ENCODE measurements at regions not wholly inside any gene's neighbourhood (a gene's known extent, or its start where the extent isn't known, plus 50 kb on each side); places are given as distances from the start of the nearest gene placed in this dataset.

- WGBS = 89% methylated on average over 2 of the region's 3 CpGs
- Histone ChIP-seq H2BK12ac (ENCODE audit: low read length in 2 of 2) (no peak overlapping the region), H2AFZ (ENCODE audit: low read depth, low read length) (no peak overlapping the region), H3K27me3 (ENCODE audit: control insufficient read depth in 1 of 2, insufficient read depth in 1 of 2, low read length in 2 of 2) (peaks cover 0 to 4% of the 10 kb centered on the region in 2 experiments), H3K36me3 (ENCODE audit: control insufficient read depth in 1 of 2, insufficient read depth in 2 of 2, low read depth in 1 of 2, low read length in 2 of 2) (no peaks in the 10 kb centered on the region), H3K23ac (ENCODE audit: low read length in 2 of 2) (no peak overlapping the region), H3K4me1 (ENCODE audit: control insufficient read depth, insufficient read depth, low read depth, low read length) (no peaks in the 10 kb centered on the region), H3K14ac (ENCODE audit: low read length in 2 of 2) (no peak overlapping the region), H3K9me3 (ENCODE audit: control insufficient read depth, low read length) (peaks cover 6% of the 10 kb centered on the region), H2BK5ac (ENCODE audit: low read depth, low read length, poor library complexity, severe bottlenecking) (no peak overlapping the region), H3K27ac (ENCODE audit: low read length, poor library complexity, severe bottlenecking) (no peak overlapping the region), H3K79me1 (replicated peaks; ENCODE audit: low read length, poor library complexity, severe bottlenecking) (no peaks in the 10 kb centered on the region), H3K9ac (ENCODE audit: low read length) (no peak overlapping the region), H4K8ac (ENCODE audit: low read length) (no peak overlapping the region), H2BK15ac (ENCODE audit: low read depth, poor library complexity, severe bottlenecking) (no peak overlapping the region), H2BK120ac (ENCODE audit: low read depth, low read length) (no peak overlapping the region), H3K4me2 (ENCODE audit: low read length, poor library complexity, severe bottlenecking) (no peak overlapping the region), H2AK5ac (ENCODE audit: low read length, severe bottlenecking) (no peak overlapping the region), H3K18ac (ENCODE audit: low read depth in 1 of 2, low read length in 2 of 2) (no peak overlapping the region), H3K4ac (ENCODE audit: low read depth in 1 of 2, low read length in 2 of 2) (no peak overlapping the region), H3K4me3 (ENCODE audit: insufficient read depth in 1 of 2, low read depth in 1 of 2, low read length in 2 of 2) (no peak overlapping the region), H4K91ac (ENCODE audit: low read length) (no peak overlapping the region)
- DNase-seq = no peak
These were observed 251.2 kb upstream of the VEPH1 start for GRCh38 chr3:157754451-157754850.

GRCh38 chr3:157753787-157754136 lies 250.5 kb upstream of the VEPH1 start:
- Histone ChIP-seq H2AFZ (ENCODE audit: low read depth, low read length) (no peak overlapping the region), H2BK120ac (ENCODE audit: low read depth, low read length) (no peak overlapping the region), H3K4ac (ENCODE audit: low read depth in 1 of 2, low read length in 2 of 2) (no peak overlapping the region), H3K36me3 (ENCODE audit: control insufficient read depth in 1 of 2, insufficient read depth in 2 of 2, low read depth in 1 of 2, low read length in 2 of 2) (no peaks in the 10 kb centered on the region), H3K14ac (ENCODE audit: low read length in 2 of 2) (no peak overlapping the region), H2BK12ac (ENCODE audit: low read length in 2 of 2) (no peak overlapping the region), H3K9me3 (ENCODE audit: control insufficient read depth, low read length) (peaks cover 6% of the 10 kb centered on the region), H3K18ac (ENCODE audit: low read depth in 1 of 2, low read length in 2 of 2) (no peak overlapping the region), H3K79me1 (replicated peaks; ENCODE audit: low read length, poor library complexity, severe bottlenecking) (no peaks in the 10 kb centered on the region), H3K23ac (ENCODE audit: low read length in 2 of 2) (no peak overlapping the region), H3K27ac (ENCODE audit: low read length, poor library complexity, severe bottlenecking) (no peak overlapping the region), H2BK5ac (ENCODE audit: low read depth, low read length, poor library complexity, severe bottlenecking) (no peak overlapping the region), H2AK5ac (ENCODE audit: low read length, severe bottlenecking) (no peak overlapping the region), H3K27me3 (ENCODE audit: control insufficient read depth in 1 of 2, insufficient read depth in 1 of 2, low read length in 2 of 2) (peaks cover 0 to 4% of the 10 kb centered on the region in 2 experiments), H4K91ac (ENCODE audit: low read length) (no peak overlapping the region), H3K4me2 (ENCODE audit: low read length, poor library complexity, severe bottlenecking) (no peak overlapping the region), H3K9ac (ENCODE audit: low read length) (no peak overlapping the region), H3K4me1 (ENCODE audit: control insufficient read depth, insufficient read depth, low read depth, low read length) (no peaks in the 10 kb centered on the region), H2BK15ac (ENCODE audit: low read depth, poor library complexity, severe bottlenecking) (no peak overlapping the region), H4K8ac (ENCODE audit: low read length) (no peak overlapping the region), H3K4me3 (ENCODE audit: insufficient read depth in 1 of 2, low read depth in 1 of 2, low read length in 2 of 2) (no peak overlapping the region)
- DNase-seq = no peak
- 84% methylated on average over 3 of the region's 3 CpGs for WGBS

DNA sequence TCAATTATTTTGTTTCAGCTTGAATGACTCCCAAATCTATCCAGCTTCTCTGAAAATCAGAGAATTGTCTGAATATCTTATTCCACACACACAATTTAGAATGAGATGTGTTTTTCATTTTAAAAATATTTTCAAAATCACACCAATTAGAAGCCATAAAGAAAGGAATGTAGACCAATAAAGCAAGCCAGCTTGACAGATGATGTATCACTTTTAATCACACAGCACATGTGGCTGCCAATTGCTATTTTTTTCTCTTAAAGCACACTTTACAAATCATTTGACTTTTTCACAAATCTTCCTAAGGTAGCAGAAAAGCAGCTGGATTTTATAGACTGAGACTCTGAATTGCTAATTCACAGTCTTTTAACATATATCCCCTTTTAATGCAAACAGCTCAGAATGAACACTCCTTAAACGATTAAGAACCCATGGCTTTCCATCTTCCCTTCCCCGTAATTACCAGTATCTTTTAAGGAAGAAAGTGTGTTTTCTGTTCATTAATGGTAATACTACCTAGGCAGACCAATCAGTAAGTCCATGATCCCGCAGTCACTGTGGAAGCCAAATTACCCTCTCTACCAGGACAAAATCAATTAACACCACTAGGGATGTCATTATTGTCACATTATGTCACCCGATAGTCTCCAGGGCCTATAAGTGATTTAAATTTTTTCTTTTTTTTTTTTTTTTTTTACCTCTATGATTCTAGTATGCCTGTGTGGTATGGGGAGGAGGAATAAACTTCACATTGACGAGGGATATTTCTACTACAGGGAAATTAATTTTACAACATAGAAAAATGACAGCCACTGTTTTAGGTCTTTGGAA lies 250.0 kb upstream of the VEPH1 start:
- H3K18ac ChIP-seq (ENCODE audit: low read depth in 1 of 2, low read length in 2 of 2) = no peak overlapping the region
- H3K9ac ChIP-seq (ENCODE audit: low read length) = no peak overlapping the region
- H3K79me1 ChIP-seq (replicated peaks; ENCODE audit: low read length, poor library complexity, severe bottlenecking) = no peaks in the 10 kb centered on the region
- DNase-seq = no peak
- no peak overlapping the region for H2BK5ac ChIP-seq (ENCODE audit: low read depth, low read length, poor library complexity, severe bottlenecking)
- H3K27me3 ChIP-seq (ENCODE audit: control insufficient read depth in 1 of 2, insufficient read depth in 1 of 2, low read length in 2 of 2) = peaks cover 0 to 4% of the 10 kb centered on the region in 2 experiments
- no peak overlapping the region for H3K4ac ChIP-seq (ENCODE audit: low read depth in 1 of 2, low read length in 2 of 2)
- H3K23ac ChIP-seq (ENCODE audit: low read length in 2 of 2) = no peak overlapping the region
- no peak overlapping the region for H3K14ac ChIP-seq (ENCODE audit: low read length in 2 of 2)
- H2AFZ ChIP-seq (ENCODE audit: low read depth, low read length) = no peak overlapping the region
- H3K36me3 ChIP-seq (ENCODE audit: control insufficient read depth in 1 of 2, insufficient read depth in 2 of 2, low read depth in 1 of 2, low read length in 2 of 2) = no peaks in the 10 kb centered on the region
- H3K27ac ChIP-seq (ENCODE audit: low read length, poor library complexity, severe bottlenecking) = no peak overlapping the region
- H2BK12ac ChIP-seq (ENCODE audit: low read length in 2 of 2) = no peak overlapping the region
- H3K4me3 ChIP-seq (ENCODE audit: insufficient read depth in 1 of 2, low read depth in 1 of 2, low read length in 2 of 2) = no peak overlapping the region
- H2BK15ac ChIP-seq (ENCODE audit: low read depth, poor library complexity, severe bottlenecking) = no peak overlapping the region
- H3K4me1 ChIP-seq (ENCODE audit: control insufficient read depth, insufficient read depth, low read depth, low read length) = no peaks in the 10 kb centered on the region
- no peak overlapping the region for H4K91ac ChIP-seq (ENCODE audit: low read length)
- H3K4me2 ChIP-seq (ENCODE audit: low read length, poor library complexity, severe bottlenecking) = no peak overlapping the region
- no peak overlapping the region for H4K8ac ChIP-seq (ENCODE audit: low read length)
- H3K9me3 ChIP-seq (ENCODE audit: control insufficient read depth, low read length) = peaks cover 7% of the 10 kb centered on the region
- 60% methylated on average over 1 of the region's 5 CpGs for WGBS
- no peak overlapping the region for H2AK5ac ChIP-seq (ENCODE audit: low read length, severe bottlenecking)
- no peak overlapping the region for H2BK120ac ChIP-seq (ENCODE audit: low read depth, low read length)

GRCh38 chr3:157752554-157752953 lies 249.3 kb upstream of the VEPH1 start:
- Histone ChIP-seq H2BK12ac (ENCODE audit: low read length in 2 of 2) (no peak overlapping the region), H3K79me1 (replicated peaks; ENCODE audit: low read length, poor library complexity, severe bottlenecking) (no peaks in the 10 kb centered on the region), H3K4me1 (ENCODE audit: control insufficient read depth, insufficient read depth, low read depth, low read length) (no peaks in the 10 kb centered on the region), H2BK15ac (ENCODE audit: low read depth, poor library complexity, severe bottlenecking) (no peak overlapping the region), H2AFZ (ENCODE audit: low read depth, low read length) (no peak overlapping the region), H3K9me3 (ENCODE audit: control insufficient read depth, low read length) (peaks cover 10% of the 10 kb centered on the region), H3K14ac (ENCODE audit: low read length in 2 of 2) (no peak overlapping the region), H2BK5ac (ENCODE audit: low read depth, low read length, poor library complexity, severe bottlenecking) (no peak overlapping the region), H3K9ac (ENCODE audit: low read length) (no peak overlapping the region), H3K18ac (ENCODE audit: low read depth in 1 of 2, low read length in 2 of 2) (no peak overlapping the region), H3K36me3 (ENCODE audit: control insufficient read depth in 1 of 2, insufficient read depth in 2 of 2, low read depth in 1 of 2, low read length in 2 of 2) (no peaks in the 10 kb centered on the region), H3K27ac (ENCODE audit: low read length, poor library complexity, severe bottlenecking) (no peak overlapping the region), H3K27me3 (ENCODE audit: control insufficient read depth in 1 of 2, insufficient read depth in 1 of 2, low read length in 2 of 2) (peaks cover 0 to 4% of the 10 kb centered on the region in 2 experiments), H4K91ac (ENCODE audit: low read length) (no peak overlapping the region), H3K23ac (ENCODE audit: low read length in 2 of 2) (no peak overlapping the region), H3K4ac (ENCODE audit: low read depth in 1 of 2, low read length in 2 of 2) (no peak overlapping the region), H2BK120ac (ENCODE audit: low read depth, low read length) (no peak overlapping the region), H3K4me3 (ENCODE audit: insufficient read depth in 1 of 2, low read depth in 1 of 2, low read length in 2 of 2) (no peak overlapping the region), H3K4me2 (ENCODE audit: low read length, poor library complexity, severe bottlenecking) (no peak overlapping the region), H4K8ac (ENCODE audit: low read length) (no peak overlapping the region), H2AK5ac (ENCODE audit: low read length, severe bottlenecking) (no peak overlapping the region)
- WGBS = 71% methylated on average over 1 of the region's 3 CpGs
- DNase-seq = no peak

All from mesenchymal stem cell (in vitro differentiated cells and primary cell).